ENCODE measurements at regions not wholly inside any gene's neighbourhood (a gene's known extent, or its start where the extent isn't known, plus 50 kb on each side); places are given as distances from the start of the nearest gene placed in this dataset.
A peak's percentile ranks its signal among the peaks of the same experiment; 100 is the strongest.
"Not testable (repeated sequence)": the region's sequence is repeated elsewhere in the genome, so short reads cannot be mapped to it uniquely, and the experiment has no call there.

DNA sequence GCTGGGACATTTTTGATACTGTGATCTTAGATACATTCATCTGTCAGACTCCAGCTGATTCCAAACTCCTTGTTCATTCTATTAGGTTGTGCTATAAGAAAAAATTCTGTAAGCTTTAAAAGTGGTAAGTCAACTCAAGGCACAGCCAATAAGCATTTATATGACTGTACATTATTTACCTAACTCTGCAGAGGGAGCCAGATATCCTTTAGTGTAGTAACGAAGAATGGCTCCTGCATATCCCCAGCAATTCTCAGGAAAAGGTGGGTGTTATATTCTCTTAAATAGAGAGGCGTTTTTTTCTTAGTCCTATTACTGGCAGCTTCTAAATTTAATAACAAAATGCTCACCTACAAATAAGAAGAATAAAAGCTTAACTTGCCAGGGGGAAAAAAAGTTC, 374.3 kb upstream of the GOT2 start:
- DNase-seq (ENCODE audit: low spot score): peak; percentile 1

- not testable (repeated sequence) for DNase-seq (ENCODE audit: low spot score)
These were observed 362.6 kb upstream of the GOT2 start for GRCh38 chr16:59096682-59097081.

GRCh38 chr16:59090541-59090940, 356.4 kb upstream of the GOT2 start:
- DNase-seq (ENCODE audit: low spot score): no peak

DNA sequence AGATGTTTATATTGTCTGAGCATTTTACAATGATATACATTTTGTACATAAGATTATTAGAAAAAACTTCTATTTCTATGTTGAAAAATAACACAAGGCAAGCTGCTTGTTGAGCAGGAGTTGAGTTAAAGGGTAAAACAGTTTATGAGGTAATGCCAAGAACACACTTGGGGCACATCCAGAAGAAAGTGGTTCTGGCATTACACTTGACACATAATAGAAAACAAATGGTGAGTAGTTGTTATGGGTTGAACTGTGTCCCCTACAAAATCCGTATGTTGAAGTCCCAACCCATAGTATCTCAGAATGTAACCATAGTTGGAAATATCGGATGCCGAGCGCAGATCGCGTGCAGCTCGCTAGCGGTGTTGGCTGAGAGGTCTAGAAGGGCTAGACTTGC, 354.3 kb upstream of the GOT2 start:
- DNase-seq (ENCODE audit: low spot score): no peak

DNA sequence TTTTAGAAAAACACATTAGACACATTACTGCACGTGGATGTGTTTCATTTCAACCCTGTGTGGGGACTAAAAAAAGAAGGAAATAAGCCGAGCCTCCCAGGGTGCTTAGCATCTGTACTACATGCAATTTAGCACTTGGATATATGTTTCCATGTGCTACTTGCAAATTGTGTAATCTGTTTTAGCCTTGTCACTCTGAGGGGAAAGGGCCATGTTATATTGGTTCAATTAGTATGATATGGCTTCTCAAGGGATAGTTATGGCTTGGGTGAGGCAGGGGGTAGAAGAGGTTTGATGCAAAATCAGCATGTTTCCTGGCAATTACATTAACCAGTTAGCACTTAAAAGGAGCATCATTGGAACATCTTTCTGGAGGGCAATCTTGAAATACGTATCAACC, 353.5 kb upstream of the GOT2 start:
- DNase-seq (ENCODE audit: low spot score): no peak

GRCh38 chr16:59067205-59067604, 333.1 kb upstream of the GOT2 start:
- DNase-seq (ENCODE audit: low spot score): no peak

- no peak for DNase-seq (ENCODE audit: low spot score)
These were observed 326.1 kb upstream of the GOT2 start for GRCh38 chr16:59060207-59060606.

- no peak for DNase-seq (ENCODE audit: low spot score)
These were observed 324.1 kb upstream of the GOT2 start for GRCh38 chr16:59058250-59058649.

- no peak for DNase-seq (ENCODE audit: low spot score)
These were observed 319.8 kb upstream of the GOT2 start for GRCh38 chr16:59053911-59054310.

- no peak for DNase-seq (ENCODE audit: low spot score)
These were observed 318.1 kb upstream of the GOT2 start for GRCh38 chr16:59052231-59052630.

GRCh38 chr16:59048876-59049275, 314.8 kb upstream of the GOT2 start:
- DNase-seq (ENCODE audit: low spot score): no peak

GRCh38 chr16:59047114-59047513, 313.0 kb upstream of the GOT2 start:
- DNase-seq (ENCODE audit: low spot score): peak; percentile 10

GRCh38 chr16:59046335-59046734, 312.2 kb upstream of the GOT2 start:
- DNase-seq (ENCODE audit: low spot score): no peak

DNA sequence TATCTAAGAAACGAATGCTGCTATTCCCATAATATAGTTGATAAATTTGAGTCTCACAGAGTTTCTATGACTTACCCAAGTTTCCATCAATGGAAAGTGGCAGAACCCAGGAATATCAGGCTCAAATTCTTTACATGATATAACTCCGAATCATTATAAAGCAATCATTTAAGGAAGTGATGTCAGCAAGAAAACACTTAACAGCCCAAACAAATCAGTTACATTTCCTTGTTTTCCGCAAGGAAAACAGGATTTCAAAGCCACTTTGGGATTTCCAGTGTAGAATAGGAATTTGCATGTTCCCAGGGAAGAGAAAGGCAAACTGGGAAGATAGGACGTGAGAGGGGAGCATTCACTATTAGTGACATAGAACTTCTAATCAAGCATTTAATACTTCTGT, 311.4 kb upstream of the GOT2 start:
- DNase-seq (ENCODE audit: low spot score): no peak

- DNase-seq (ENCODE audit: low spot score): no peak
These were observed 310.5 kb upstream of the GOT2 start for GRCh38 chr16:59044616-59045015.

DNA sequence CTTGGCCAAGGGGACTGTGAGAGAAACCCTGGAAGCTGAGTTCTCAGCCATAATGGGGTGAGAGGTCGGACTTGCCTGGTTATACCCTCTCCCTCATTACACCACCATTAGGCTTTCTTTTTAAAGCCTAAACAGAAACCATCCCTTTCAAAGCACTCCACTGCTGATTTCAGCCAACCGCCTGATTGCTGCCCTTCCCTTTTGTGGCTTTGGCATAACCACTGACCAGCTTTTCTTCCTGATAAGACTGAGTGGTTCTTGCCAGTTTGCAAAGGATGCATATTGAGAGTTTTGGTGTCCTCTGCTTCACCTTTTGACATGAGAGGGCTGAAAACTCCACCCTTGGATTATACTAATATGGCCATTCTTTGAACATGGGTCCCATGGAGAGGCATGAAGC, 308.2 kb upstream of the GOT2 start:
- DNase-seq (ENCODE audit: low spot score): peak; percentile 11

DNA sequence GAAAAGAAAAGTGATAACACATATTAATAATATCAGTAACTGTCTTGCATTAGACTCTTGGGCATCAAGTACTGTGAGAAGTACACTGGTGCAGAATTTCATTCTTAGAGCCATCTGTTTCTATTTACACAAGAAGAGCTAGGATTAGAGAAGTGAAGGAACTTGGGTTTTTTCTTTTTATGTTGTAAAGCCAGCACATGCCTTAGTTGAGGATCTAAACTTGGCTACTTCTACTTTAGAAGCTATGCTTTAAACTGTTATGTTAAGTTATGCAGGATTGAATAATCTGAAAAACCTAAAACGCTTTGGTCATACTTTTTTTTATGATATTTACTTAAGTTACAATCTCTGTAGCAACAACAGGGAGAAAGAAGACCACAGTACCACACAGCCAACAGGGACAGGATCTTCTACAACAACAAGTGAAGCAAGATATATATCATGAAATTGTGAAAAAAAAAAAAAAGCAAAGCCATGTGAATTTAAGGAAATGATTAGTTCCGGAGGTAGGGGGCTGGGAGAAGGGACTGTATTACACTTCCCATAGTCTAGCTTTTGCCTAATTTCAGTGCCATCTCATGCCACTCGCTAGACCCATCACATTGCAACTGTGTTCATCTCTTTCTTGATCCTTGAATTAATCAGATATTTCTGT, 305.1 kb upstream of the GOT2 start:
- no peak for DNase-seq (ENCODE audit: low spot score)

GRCh38 chr16:59030923-59031485, 296.9 kb upstream of the GOT2 start:
- DNase-seq (ENCODE audit: low spot score): no peak

- DNase-seq (ENCODE audit: low spot score): peak; percentile 1
These were observed 287.6 kb upstream of the GOT2 start for GRCh38 chr16:59021751-59022150.

DNA sequence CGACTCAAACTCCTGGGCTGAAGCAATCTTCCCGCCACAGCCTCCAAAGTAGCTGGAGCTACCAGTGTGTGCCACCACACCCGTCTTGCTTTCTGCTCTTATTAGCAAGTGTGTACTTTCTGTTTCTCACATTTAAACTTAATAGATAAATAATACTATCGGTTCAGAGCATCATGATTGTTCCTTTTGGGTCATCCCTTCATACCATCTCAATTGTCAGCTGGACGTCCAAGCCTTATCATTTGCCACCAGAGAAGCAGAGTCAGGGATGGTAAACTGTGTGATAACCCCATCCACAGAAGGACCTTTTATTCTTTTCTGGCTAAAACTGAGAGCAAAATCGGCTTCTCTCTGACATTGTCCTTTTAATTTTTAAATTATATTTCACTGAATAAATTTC, 279.8 kb upstream of the GOT2 start:
- DNase-seq (ENCODE audit: low spot score): no peak

GRCh38 chr16:58999762-59000161, 265.6 kb upstream of the GOT2 start:
- no peak for DNase-seq (ENCODE audit: low spot score)

- DNase-seq (ENCODE audit: low spot score): not testable (repeated sequence)
These were observed 258.6 kb upstream of the GOT2 start for GRCh38 chr16:58992755-58993154.

- DNase-seq (ENCODE audit: low spot score): not testable (repeated sequence)
These were observed 249.3 kb upstream of the GOT2 start for GRCh38 chr16:58983181-58983965.
